Retinal pigment epithelial cell (primary cell): ENCODE measurements at regions not wholly inside any gene's neighbourhood (a gene's known extent, or its start where the extent isn't known, plus 50 kb on each side); places are given as distances from the start of the nearest gene placed in this dataset.
"Not testable (repeated sequence)": the region's sequence is repeated elsewhere in the genome, so short reads cannot be mapped to it uniquely, and the experiment has no call there.

Experiments
- DNase-seq: peaks from one replicate; pipeline ENCODE4 v3.0.0-alpha.2; 2010; ENCODE audit warnings: low read depth
- H3K4me3 ChIP-seq: 2 replicates; pipeline ENCODE4 v1.5.1; 2011; ENCODE audit warnings: mild to moderate bottlenecking, low read length, control low read depth, moderate library complexity
- CTCF ChIP-seq: conservative IDR thresholded peaks from 2 replicates; pipeline ENCODE4 v1.5.1; 2011; ENCODE audit warnings: low read depth, low read length, control low read depth, inconsistent platforms

DNA sequence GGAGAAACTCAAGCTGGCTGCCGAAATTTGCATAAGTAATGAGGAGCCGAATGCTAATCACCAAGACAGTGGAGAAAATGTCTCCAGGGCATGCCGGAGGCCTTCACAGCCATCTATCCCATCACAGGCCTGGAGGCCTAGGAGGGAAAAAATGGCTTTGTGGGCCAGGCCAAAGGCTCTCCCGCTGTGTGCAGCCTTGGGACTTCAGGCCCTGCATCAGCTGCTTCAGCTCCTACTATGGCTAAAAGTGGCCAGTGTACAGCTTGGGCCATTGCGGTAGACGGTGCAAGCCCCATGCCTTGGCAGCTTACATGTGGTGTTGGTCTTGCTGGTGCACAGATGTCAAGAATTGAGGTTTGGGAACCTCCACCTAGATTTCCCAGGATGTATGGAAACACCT lies 162.6 kb upstream of the FAM47A start:
- no peak for TF ChIP-seq CTCF
- DNase-seq = no peak
- H3K4me3 ChIP-seq = no peak overlapping the region

GRCh38 chrX:34288782-34289181 lies 156.7 kb upstream of the FAM47A start:
- no peak overlapping the region for H3K4me3 ChIP-seq
- TF ChIP-seq CTCF = no peak
- DNase-seq = no peak

- no peak overlapping the region for H3K4me3 ChIP-seq
- no peak for DNase-seq
- TF ChIP-seq CTCF = no peak
Observed at GRCh38 chrX:34279866-34280560, 147.9 kb upstream of the FAM47A start.

GRCh38 chrX:34275699-34276098 lies 143.6 kb upstream of the FAM47A start:
- no peak for DNase-seq
- no peak overlapping the region for H3K4me3 ChIP-seq
- no peak for TF ChIP-seq CTCF

DNA sequence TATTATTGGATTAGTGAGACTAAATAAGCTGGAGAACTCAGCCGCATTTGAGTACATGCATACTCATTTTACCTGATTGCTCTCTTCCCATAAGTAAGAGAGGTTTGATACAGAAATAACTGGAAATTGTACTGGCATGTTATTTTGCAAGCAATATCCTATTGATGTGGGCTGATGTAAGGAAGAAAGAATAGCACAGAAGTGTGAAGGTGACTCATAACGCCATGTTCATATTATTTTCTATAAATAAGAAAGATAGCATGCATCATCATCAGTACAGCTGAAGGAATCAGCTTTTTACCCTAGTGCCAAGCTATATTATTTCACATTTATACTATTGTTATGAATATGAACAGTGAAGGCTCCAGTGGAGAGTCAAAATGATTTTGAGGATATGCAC lies 138.3 kb upstream of the FAM47A start:
- H3K4me3 ChIP-seq = no peak overlapping the region
- no peak for TF ChIP-seq CTCF
- DNase-seq = no peak

- DNase-seq = no peak
- no peak overlapping the region for H3K4me3 ChIP-seq
- no peak for TF ChIP-seq CTCF
Observed at GRCh38 chrX:34238896-34239295, 106.8 kb upstream of the FAM47A start.

DNA sequence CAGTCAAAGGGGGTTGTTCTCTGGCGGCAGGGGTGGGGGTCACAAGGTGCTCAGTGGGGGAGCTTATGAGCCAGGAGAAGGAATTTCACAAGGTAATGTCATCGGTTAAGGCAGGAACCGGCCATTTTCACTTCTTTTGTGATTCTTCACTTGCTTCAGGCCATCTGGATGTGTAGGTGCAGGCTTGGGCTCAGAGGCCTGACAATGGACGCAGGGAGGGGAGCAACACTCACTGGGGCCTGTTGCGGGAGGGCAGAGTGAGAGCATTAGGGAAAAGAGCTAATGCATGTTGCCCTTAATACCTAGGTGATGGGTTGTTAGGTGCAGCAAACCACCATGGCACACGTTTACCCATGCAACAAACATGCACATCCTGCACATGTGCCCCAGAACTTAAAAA lies 98.0 kb upstream of the FAM47A start:
- not testable (repeated sequence) for H3K4me3 ChIP-seq, DNase-seq
